ENCODE measurements at regions not wholly inside any gene's neighbourhood (a gene's known extent, or its start where the extent isn't known, plus 50 kb on each side); places are given as distances from the start of the nearest gene placed in this dataset.

- Histone ChIP-seq H3K27me3 (ENCODE audit: control insufficient read depth, low read length) (peaks cover 3% of the 10 kb centered on the region; the same call in 1 of the 2 replicates), H3K27ac (ENCODE audit: low read depth, low read length) (no peak overlapping the region), H3K79me2 (ENCODE audit: control insufficient read depth, low read length) (no peaks in the 10 kb centered on the region), H3K4me3 (ENCODE audit: low read length) (no peak overlapping the region), H4K20me1 (ENCODE audit: control insufficient read depth, insufficient read depth, low read depth, low read length) (no peaks in the 10 kb centered on the region), H3K9me2 (replicated peaks; ENCODE audit: control insufficient read depth, low read length) (no peaks in the 10 kb centered on the region), H3F3A (ENCODE audit: control insufficient read depth, insufficient read depth) (no peaks in the 10 kb centered on the region), H3K4me1 (ENCODE audit: control insufficient read depth, low read length) (no peaks in the 10 kb centered on the region), H3K36me3 (ENCODE audit: control insufficient read depth, low read length) (no peaks in the 10 kb centered on the region), H3K4me2 (ENCODE audit: low read length) (no peak overlapping the region), H3K9me3 (ENCODE audit: control insufficient read depth, insufficient read depth, low read length) (no peaks in the 10 kb centered on the region)
- TF ChIP-seq EZH2phosphoT487 (IDR thresholded peaks at IDR 0.05; ENCODE audit: borderline replicate concordance, low read length) (no peak), CTCF (IDR thresholded peaks at IDR 0.05; ENCODE audit: low read depth, low read length, poor library complexity, severe bottlenecking) (no peak)
Observed at GRCh38 chr1:30610917-30611316, 112.5 kb downstream of the MATN1 start.

GRCh38 chr1:30609999-30610345, 113.4 kb downstream of the MATN1 start:
- no peaks in the 10 kb centered on the region for H3K9me2 ChIP-seq (replicated peaks; ENCODE audit: control insufficient read depth, low read length)
- TF ChIP-seq EZH2phosphoT487 (IDR thresholded peaks at IDR 0.05; ENCODE audit: borderline replicate concordance, low read length), result no peak
- TF ChIP-seq CTCF (IDR thresholded peaks at IDR 0.05; ENCODE audit: low read depth, low read length, poor library complexity, severe bottlenecking), result no peak
- no peak overlapping the region for H3K4me2 ChIP-seq (ENCODE audit: low read length)
- H3K79me2 ChIP-seq (ENCODE audit: control insufficient read depth, low read length), result no peaks in the 10 kb centered on the region
- no peaks in the 10 kb centered on the region for H3K36me3 ChIP-seq (ENCODE audit: control insufficient read depth, low read length)
- H4K20me1 ChIP-seq (ENCODE audit: control insufficient read depth, insufficient read depth, low read depth, low read length), result no peaks in the 10 kb centered on the region
- no peak overlapping the region for H3K27ac ChIP-seq (ENCODE audit: low read depth, low read length)
- no peaks in the 10 kb centered on the region for H3K9me3 ChIP-seq (ENCODE audit: control insufficient read depth, insufficient read depth, low read length)
- H3K27me3 ChIP-seq (ENCODE audit: control insufficient read depth, low read length), result peaks cover 6% of the 10 kb centered on the region; the same call in 1 of the 2 replicates
- H3F3A ChIP-seq (ENCODE audit: control insufficient read depth, insufficient read depth), result no peaks in the 10 kb centered on the region
- H3K4me1 ChIP-seq (ENCODE audit: control insufficient read depth, low read length), result no peaks in the 10 kb centered on the region
- no peak overlapping the region for H3K4me3 ChIP-seq (ENCODE audit: low read length)

GRCh38 chr1:30609336-30609998, 113.9 kb downstream of the MATN1 start:
- no peaks in the 10 kb centered on the region for H3F3A ChIP-seq (ENCODE audit: control insufficient read depth, insufficient read depth)
- no peaks in the 10 kb centered on the region for H3K36me3 ChIP-seq (ENCODE audit: control insufficient read depth, low read length)
- H4K20me1 ChIP-seq (ENCODE audit: control insufficient read depth, insufficient read depth, low read depth, low read length), result no peaks in the 10 kb centered on the region
- H3K79me2 ChIP-seq (ENCODE audit: control insufficient read depth, low read length), result no peaks in the 10 kb centered on the region
- H3K9me2 ChIP-seq (replicated peaks; ENCODE audit: control insufficient read depth, low read length), result no peaks in the 10 kb centered on the region
- H3K27me3 ChIP-seq (ENCODE audit: control insufficient read depth, low read length), result peaks cover 9% of the 10 kb centered on the region; the same call in 1 of the 2 replicates
- H3K9me3 ChIP-seq (ENCODE audit: control insufficient read depth, insufficient read depth, low read length), result no peaks in the 10 kb centered on the region
- TF ChIP-seq EZH2phosphoT487 (IDR thresholded peaks at IDR 0.05; ENCODE audit: borderline replicate concordance, low read length), result no peak
- no peak for TF ChIP-seq CTCF (IDR thresholded peaks at IDR 0.05; ENCODE audit: low read depth, low read length, poor library complexity, severe bottlenecking)
- H3K4me3 ChIP-seq (ENCODE audit: low read length), result no peak overlapping the region
- H3K27ac ChIP-seq (ENCODE audit: low read depth, low read length), result no peak overlapping the region
- no peaks in the 10 kb centered on the region for H3K4me1 ChIP-seq (ENCODE audit: control insufficient read depth, low read length)
- no peak overlapping the region for H3K4me2 ChIP-seq (ENCODE audit: low read length)
